ENCODE measurements at regions not wholly inside any gene's neighbourhood (a gene's known extent, or its start where the extent isn't known, plus 50 kb on each side); places are given as distances from the start of the nearest gene placed in this dataset.

GRCh38 chr2:59047373-59047995 lies 806.4 kb upstream of the FANCL start:
- no peak overlapping the region for H3K9ac ChIP-seq (ENCODE audit: low read depth, low read length)
- H3K4me3 ChIP-seq (ENCODE audit: low read length), result no peak overlapping the region
- no peaks in the 10 kb centered on the region for H3K4me1 ChIP-seq (ENCODE audit: control insufficient read depth, insufficient read depth, low read length)
- no peaks in the 10 kb centered on the region for H3K36me3 ChIP-seq (ENCODE audit: insufficient read depth, low read length)
- H3K4me2 ChIP-seq (ENCODE audit: low read length), result no peak overlapping the region
- no peaks in the 10 kb centered on the region for H3K9me3 ChIP-seq (replicated peaks; ENCODE audit: low read length)
- no peaks in the 10 kb centered on the region for H3K27me3 ChIP-seq (ENCODE audit: control insufficient read depth, insufficient read depth, low read length)

DNA sequence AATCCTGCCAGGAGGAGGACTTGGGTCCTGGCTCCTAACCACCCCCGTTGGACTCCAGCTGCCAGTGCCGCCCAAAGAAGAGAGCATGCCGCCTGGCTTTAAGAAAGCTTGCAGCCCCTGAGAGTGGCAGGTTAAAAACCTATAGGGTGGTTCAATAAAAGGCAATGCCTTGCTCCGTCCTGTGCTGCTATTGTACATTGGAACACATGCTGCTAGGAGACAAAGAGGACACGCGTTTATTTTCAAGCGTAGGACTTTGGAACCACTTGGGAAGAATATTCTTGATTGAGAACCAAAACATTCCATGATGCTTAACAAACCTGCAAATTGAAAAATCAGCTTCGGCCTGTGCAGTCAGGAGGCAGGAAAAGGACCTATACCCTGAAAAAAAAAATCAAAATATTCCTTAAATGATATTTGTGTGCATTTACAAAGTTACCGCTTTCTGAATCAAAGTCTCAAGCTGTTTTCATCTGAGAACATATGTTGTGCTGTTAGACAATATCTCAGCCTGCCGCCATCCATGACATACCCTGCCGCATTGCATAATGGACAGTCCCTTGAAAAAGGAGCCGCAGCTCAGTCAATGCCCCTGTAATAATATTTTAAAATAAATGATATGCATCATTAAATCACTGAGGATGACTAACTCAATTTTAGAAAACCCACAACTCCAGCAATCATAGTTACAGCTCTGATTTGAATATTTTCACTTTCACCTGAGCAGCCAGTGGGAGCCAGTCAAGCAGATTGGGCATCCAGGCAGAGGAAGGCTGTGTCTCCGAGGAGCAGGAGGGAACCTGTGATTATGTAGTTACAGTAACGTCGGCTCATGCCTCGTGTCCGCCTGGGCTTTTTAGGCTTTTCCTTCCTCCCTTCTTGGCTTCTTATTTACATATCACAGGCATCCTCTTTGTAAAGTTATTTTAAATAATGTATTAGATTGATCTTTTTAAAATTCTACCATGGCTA lies 805.6 kb upstream of the FANCL start:
- no peaks in the 10 kb centered on the region for H3K9me3 ChIP-seq (replicated peaks; ENCODE audit: low read length)
- H3K4me1 ChIP-seq (ENCODE audit: control insufficient read depth, insufficient read depth, low read length), result no peaks in the 10 kb centered on the region
- no peak overlapping the region for H3K4me2 ChIP-seq (ENCODE audit: low read length)
- no peaks in the 10 kb centered on the region for H3K27me3 ChIP-seq (ENCODE audit: control insufficient read depth, insufficient read depth, low read length)
- H3K9ac ChIP-seq (ENCODE audit: low read depth, low read length), result no peak overlapping the region
- H3K36me3 ChIP-seq (ENCODE audit: insufficient read depth, low read length), result no peaks in the 10 kb centered on the region
- no peak overlapping the region for H3K4me3 ChIP-seq (ENCODE audit: low read length)

DNA sequence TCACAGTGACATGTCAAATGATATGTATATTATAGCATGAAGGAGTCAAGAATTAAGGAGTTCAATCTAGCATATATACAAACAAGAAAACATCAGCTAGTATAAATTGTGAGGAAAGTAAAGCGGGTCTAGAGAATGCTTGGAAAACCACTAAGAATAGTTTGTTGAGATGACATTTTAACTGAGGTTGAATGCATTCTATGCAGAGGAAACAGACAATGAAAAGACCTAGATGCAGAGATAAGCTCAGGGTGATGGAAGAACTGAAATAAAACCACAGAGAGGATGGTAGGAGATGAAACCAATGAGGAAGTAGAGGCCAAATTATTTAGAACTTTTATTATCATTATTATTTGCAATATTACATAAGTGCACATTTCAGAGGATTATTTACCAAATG lies 803.6 kb upstream of the FANCL start:
- Histone ChIP-seq H3K9ac (ENCODE audit: low read depth, low read length) (no peak overlapping the region), H3K4me3 (ENCODE audit: low read length) (no peak overlapping the region), H3K4me2 (ENCODE audit: low read length) (no peak overlapping the region), H3K27me3 (ENCODE audit: control insufficient read depth, insufficient read depth, low read length) (no peaks in the 10 kb centered on the region), H3K9me3 (replicated peaks; ENCODE audit: low read length) (no peaks in the 10 kb centered on the region), H3K36me3 (ENCODE audit: insufficient read depth, low read length) (no peaks in the 10 kb centered on the region), H3K4me1 (ENCODE audit: control insufficient read depth, insufficient read depth, low read length) (no peaks in the 10 kb centered on the region)

GRCh38 chr2:59041139-59041538 lies 800.0 kb upstream of the FANCL start:
- Histone ChIP-seq H3K9me3 (replicated peaks; ENCODE audit: low read length) (no peaks in the 10 kb centered on the region), H3K27me3 (ENCODE audit: control insufficient read depth, insufficient read depth, low read length) (no peaks in the 10 kb centered on the region), H3K9ac (ENCODE audit: low read depth, low read length) (no peak overlapping the region), H3K4me2 (ENCODE audit: low read length) (no peak overlapping the region), H3K4me1 (ENCODE audit: control insufficient read depth, insufficient read depth, low read length) (no peaks in the 10 kb centered on the region), H3K36me3 (ENCODE audit: insufficient read depth, low read length) (no peaks in the 10 kb centered on the region), H3K4me3 (ENCODE audit: low read length) (no peak overlapping the region)

GRCh38 chr2:59034837-59035236 lies 793.7 kb upstream of the FANCL start:
- Histone ChIP-seq H3K4me1 (ENCODE audit: control insufficient read depth, insufficient read depth, low read length) (no peaks in the 10 kb centered on the region), H3K9me3 (replicated peaks; ENCODE audit: low read length) (no peaks in the 10 kb centered on the region), H3K27me3 (ENCODE audit: control insufficient read depth, insufficient read depth, low read length) (no peaks in the 10 kb centered on the region), H3K4me2 (ENCODE audit: low read length) (no peak overlapping the region), H3K4me3 (ENCODE audit: low read length) (no peak overlapping the region), H3K9ac (ENCODE audit: low read depth, low read length) (no peak overlapping the region), H3K36me3 (ENCODE audit: insufficient read depth, low read length) (no peaks in the 10 kb centered on the region)

- H3K4me3 ChIP-seq (ENCODE audit: low read length), result no peak overlapping the region
- no peaks in the 10 kb centered on the region for H3K27me3 ChIP-seq (ENCODE audit: control insufficient read depth, insufficient read depth, low read length)
- H3K9ac ChIP-seq (ENCODE audit: low read depth, low read length), result no peak overlapping the region
- H3K4me2 ChIP-seq (ENCODE audit: low read length), result no peak overlapping the region
- no peaks in the 10 kb centered on the region for H3K9me3 ChIP-seq (replicated peaks; ENCODE audit: low read length)
- H3K4me1 ChIP-seq (ENCODE audit: control insufficient read depth, insufficient read depth, low read length), result no peaks in the 10 kb centered on the region
- no peaks in the 10 kb centered on the region for H3K36me3 ChIP-seq (ENCODE audit: insufficient read depth, low read length)
Measured at GRCh38 chr2:59034106-59034505, 793.0 kb upstream of the FANCL start.

DNA sequence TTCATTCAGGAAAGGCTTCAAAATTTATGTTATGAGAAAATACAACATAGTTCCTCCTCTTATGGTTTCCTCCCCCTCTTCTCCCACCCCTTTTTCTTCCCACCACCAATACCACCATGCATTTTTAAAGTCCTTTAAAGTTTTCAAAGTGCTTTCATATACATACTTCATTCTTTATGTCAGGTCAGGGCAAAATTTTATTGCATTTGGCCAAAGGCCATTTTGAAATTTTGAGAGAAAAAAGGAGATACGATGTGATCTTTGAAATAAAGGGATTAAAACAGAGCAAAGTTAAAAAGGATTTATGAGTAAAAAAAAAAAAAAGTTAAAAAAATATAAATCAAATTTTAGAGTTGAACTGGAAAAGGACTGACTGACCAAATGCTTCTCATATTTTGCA lies 792.5 kb upstream of the FANCL start:
- Histone ChIP-seq H3K9me3 (replicated peaks; ENCODE audit: low read length) (no peaks in the 10 kb centered on the region), H3K36me3 (ENCODE audit: insufficient read depth, low read length) (no peaks in the 10 kb centered on the region), H3K4me1 (ENCODE audit: control insufficient read depth, insufficient read depth, low read length) (no peaks in the 10 kb centered on the region), H3K4me3 (ENCODE audit: low read length) (no peak overlapping the region), H3K9ac (ENCODE audit: low read depth, low read length) (no peak overlapping the region), H3K27me3 (ENCODE audit: control insufficient read depth, insufficient read depth, low read length) (peaks cover under 1% of the 10 kb centered on the region), H3K4me2 (ENCODE audit: low read length) (no peak overlapping the region)

DNA sequence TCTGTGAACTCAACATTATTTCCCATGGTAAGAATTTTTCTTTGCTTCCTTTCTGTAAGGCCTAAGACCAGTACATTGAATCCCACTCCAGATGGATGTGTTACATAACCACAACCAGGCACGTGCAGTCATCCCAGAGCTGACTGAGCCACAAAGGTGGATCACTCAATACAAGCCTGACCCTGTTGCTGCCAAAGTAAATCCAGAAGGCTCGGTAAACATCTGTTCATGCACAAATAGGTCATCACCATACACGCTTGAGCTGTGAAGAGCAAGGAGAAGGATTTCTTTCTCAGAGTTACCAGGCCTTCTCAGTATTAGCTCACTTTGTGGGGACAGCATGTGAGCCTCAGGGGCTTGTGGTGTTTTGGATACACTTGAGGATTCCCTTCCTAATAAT lies 791.4 kb upstream of the FANCL start:
- Histone ChIP-seq H3K9me3 (replicated peaks; ENCODE audit: low read length) (peaks cover 2% of the 10 kb centered on the region), H3K27me3 (ENCODE audit: control insufficient read depth, insufficient read depth, low read length) (peaks cover 4% of the 10 kb centered on the region)

DNA sequence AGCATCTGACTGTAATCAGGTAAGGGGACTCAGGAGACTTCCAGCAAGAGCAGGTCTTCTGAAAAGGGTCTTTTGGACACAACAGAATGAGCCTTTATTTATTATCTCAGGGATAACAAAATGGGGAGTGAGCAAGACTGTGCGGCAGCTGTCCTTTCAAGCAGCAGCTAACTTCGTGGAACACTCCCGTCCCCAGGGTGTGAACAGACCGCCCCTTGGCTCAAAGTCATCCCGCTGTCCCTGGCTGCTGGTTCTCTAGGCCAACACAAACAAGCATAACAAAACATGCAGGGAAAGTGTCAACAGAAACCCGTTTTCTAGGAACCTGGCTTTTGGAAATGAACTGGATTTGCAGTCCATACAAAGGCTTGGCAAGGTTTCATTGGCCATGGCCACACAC lies 787.9 kb upstream of the FANCL start:
- peaks cover 2% of the 10 kb centered on the region for H3K9me3 ChIP-seq (replicated peaks; ENCODE audit: low read length)

More for the DNA sequence above, 791.4 kb upstream of the FANCL start:
- H3K4me2 ChIP-seq (ENCODE audit: low read length), result no peak overlapping the region
- no peak overlapping the region for H3K9ac ChIP-seq (ENCODE audit: low read depth, low read length)
- no peaks in the 10 kb centered on the region for H3K4me1 ChIP-seq (ENCODE audit: control insufficient read depth, insufficient read depth, low read length)
- H3K36me3 ChIP-seq (ENCODE audit: insufficient read depth, low read length), result no peaks in the 10 kb centered on the region
- no peak overlapping the region for H3K4me3 ChIP-seq (ENCODE audit: low read length)

DNA sequence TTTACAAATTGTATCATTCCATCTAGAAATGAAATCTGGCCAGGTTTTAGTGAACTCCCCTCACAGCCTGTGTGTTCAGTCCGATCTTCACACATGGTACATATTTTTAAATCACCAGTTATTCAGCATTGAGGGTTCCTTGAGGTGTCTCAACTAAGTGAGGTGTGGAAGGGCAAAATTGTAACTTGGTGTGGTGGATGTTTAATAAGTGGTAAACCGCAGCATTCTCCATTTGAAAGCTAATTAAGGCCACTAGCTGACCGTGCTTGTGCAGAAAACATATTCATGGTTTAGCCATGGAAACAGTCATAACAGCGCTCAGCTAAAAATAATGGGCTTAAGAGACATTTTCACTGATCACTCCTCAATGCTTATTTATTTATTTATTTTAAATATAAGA lies 786.2 kb upstream of the FANCL start:
- Histone ChIP-seq H3K4me2 (ENCODE audit: low read length) (no peak overlapping the region), H3K4me3 (ENCODE audit: low read length) (no peak overlapping the region), H3K9me3 (replicated peaks; ENCODE audit: low read length) (peaks cover 2% of the 10 kb centered on the region), H3K9ac (ENCODE audit: low read depth, low read length) (no peak overlapping the region), H3K27me3 (ENCODE audit: control insufficient read depth, insufficient read depth, low read length) (peaks cover 4% of the 10 kb centered on the region), H3K36me3 (ENCODE audit: insufficient read depth, low read length) (no peaks in the 10 kb centered on the region), H3K4me1 (ENCODE audit: control insufficient read depth, insufficient read depth, low read length) (no peaks in the 10 kb centered on the region)

More for the DNA sequence above, 787.9 kb upstream of the FANCL start:
- Histone ChIP-seq H3K36me3 (ENCODE audit: insufficient read depth, low read length) (no peaks in the 10 kb centered on the region), H3K9ac (ENCODE audit: low read depth, low read length) (no peak overlapping the region), H3K4me1 (ENCODE audit: control insufficient read depth, insufficient read depth, low read length) (no peaks in the 10 kb centered on the region), H3K4me3 (ENCODE audit: low read length) (no peak overlapping the region), H3K4me2 (ENCODE audit: low read length) (peak overlapping the region; percentile 2), H3K27me3 (ENCODE audit: control insufficient read depth, insufficient read depth, low read length) (peaks cover 4% of the 10 kb centered on the region)

DNA sequence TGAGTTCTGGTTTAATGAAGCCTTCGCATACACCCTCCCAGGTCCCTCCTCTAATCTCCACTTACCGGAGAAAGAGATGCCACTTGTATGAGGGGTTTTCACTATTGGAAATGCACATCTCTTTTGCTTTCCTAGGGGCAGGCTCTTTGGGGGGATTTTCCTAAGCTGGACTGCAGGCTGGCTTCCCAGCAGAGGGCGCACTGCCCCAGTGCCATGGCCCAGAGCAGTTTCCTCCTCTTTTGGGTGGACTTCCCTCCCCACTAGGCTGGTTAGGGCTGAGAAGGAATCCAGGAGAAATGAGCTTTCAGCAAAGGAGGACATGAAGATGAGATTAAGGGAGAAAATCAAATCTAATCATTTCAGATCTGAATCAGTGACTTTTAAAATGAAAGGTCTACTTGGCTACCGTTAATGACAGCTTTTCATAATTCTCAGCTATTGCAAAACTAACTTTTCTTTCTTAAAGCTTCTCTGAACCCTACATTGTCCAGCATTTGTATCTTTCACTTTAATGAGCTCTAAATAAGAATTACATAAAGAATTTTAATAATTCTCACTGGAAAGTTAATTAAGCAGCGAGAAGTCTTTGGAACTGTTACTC lies 784.1 kb upstream of the FANCL start:
- H3K9ac ChIP-seq (ENCODE audit: low read depth, low read length), result no peak overlapping the region
- no peak overlapping the region for H3K4me2 ChIP-seq (ENCODE audit: low read length)

More for the DNA sequence above, 784.1 kb upstream of the FANCL start:
- H3K27me3 ChIP-seq (ENCODE audit: control insufficient read depth, insufficient read depth, low read length), result peaks cover 4% of the 10 kb centered on the region
- H3K4me1 ChIP-seq (ENCODE audit: control insufficient read depth, insufficient read depth, low read length), result no peaks in the 10 kb centered on the region
- no peaks in the 10 kb centered on the region for H3K36me3 ChIP-seq (ENCODE audit: insufficient read depth, low read length)
- peaks cover 2% of the 10 kb centered on the region for H3K9me3 ChIP-seq (replicated peaks; ENCODE audit: low read length)
- no peak overlapping the region for H3K4me3 ChIP-seq (ENCODE audit: low read length)

Data from skeletal muscle satellite cell (primary cell).